ENCODE measurements at regions not wholly inside any gene's neighbourhood (a gene's known extent, or its start where the extent isn't known, plus 50 kb on each side); places are given as distances from the start of the nearest gene placed in this dataset.
"Not testable (repeated sequence)": the region's sequence is repeated elsewhere in the genome, so short reads cannot be mapped to it uniquely, and the experiment has no call there.

DNA sequence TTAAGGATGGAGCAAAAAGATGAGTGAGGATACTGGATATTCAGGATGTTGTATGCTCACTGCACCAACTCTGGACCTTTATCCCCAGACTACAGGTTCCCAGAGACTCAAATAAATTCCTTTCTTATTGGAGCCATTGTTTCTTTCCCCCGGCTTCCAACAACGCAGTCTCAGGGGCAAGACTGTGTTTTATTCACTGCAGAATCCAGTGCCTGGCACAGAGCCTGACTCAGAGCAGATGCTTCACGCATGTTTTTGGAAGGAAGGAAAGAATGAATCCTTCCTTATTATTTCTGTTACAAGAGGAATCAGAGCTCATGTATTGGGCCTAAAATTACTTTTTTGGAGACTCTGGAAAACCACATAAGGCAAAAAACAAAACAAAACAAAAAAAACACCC, 96.0 kb upstream of the VGLL4 start:
- no peaks in the 10 kb centered on the region for H3K4me1 ChIP-seq (ENCODE audit: control insufficient read depth, insufficient read depth, low read length)
- no peak overlapping the region for H3K9ac ChIP-seq (ENCODE audit: low read length in 2 of 2)
- H3K9me3 ChIP-seq (ENCODE audit: control insufficient read depth in 2 of 2, low read length in 2 of 2) = no peaks in the 10 kb centered on the region
- no peak overlapping the region for H3K27ac ChIP-seq (ENCODE audit: low read length)
- H3K27me3 ChIP-seq (ENCODE audit: control insufficient read depth in 1 of 2, insufficient read depth in 2 of 2, low read length in 2 of 2) = no peaks in the 10 kb centered on the region
- no peaks in the 10 kb centered on the region for H3K36me3 ChIP-seq (ENCODE audit: control insufficient read depth in 2 of 2, insufficient read depth in 2 of 2, low read length in 2 of 2)
- no peak overlapping the region for H3K4me3 ChIP-seq (ENCODE audit: low read length in 2 of 2)

DNA sequence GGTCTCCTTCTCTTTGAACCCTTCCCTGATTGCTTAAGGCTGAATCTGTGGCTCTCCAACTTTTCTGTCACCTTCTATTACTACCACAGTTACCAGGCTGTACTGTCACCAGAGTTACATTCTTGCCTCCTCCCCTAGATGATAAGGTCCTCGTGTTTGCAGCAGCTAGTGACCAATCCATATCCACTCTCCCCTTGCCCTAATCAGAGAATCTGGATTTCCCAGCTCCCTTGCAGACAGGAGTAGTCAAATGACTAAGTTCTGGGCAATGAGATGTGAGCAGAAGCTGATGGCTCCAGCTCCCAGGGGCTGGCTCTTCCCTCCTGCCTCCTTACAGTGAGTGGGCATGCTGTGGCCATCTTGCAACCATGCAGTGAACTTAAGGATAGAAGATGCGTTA, 95.4 kb upstream of the VGLL4 start:
- no peak overlapping the region for H3K4me3 ChIP-seq (ENCODE audit: low read length in 2 of 2)
- H3K27me3 ChIP-seq (ENCODE audit: control insufficient read depth in 1 of 2, insufficient read depth in 2 of 2, low read length in 2 of 2) = no peaks in the 10 kb centered on the region
- no peak overlapping the region for H3K9ac ChIP-seq (ENCODE audit: low read length in 2 of 2)

DNA sequence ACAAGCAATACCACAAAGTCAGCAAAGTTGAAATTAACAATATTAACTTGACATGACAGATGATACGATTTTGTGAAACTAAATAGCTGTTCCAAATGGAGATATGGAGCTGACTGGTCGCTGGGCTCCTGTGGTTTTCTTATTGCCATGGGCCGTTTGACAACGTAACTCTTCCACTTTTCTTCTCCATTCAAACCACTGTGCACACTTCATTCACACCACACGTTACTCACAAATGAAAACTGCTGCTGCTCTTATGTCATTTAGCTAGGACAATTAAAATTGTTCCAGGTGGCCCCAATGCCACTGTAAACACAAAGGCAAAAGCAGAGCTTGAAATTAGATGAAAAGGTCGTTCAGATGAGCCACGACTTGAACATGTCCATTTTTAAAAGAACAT, 94.0 kb upstream of the VGLL4 start:
- no peak overlapping the region for H3K27ac ChIP-seq (ENCODE audit: low read length)
- no peak overlapping the region for H3K9ac ChIP-seq (ENCODE audit: low read length in 2 of 2)
- no peak overlapping the region for H3K4me3 ChIP-seq (ENCODE audit: low read length in 2 of 2)
- H3K4me1 ChIP-seq (ENCODE audit: control insufficient read depth, insufficient read depth, low read length) = no peaks in the 10 kb centered on the region
- H3K9me3 ChIP-seq (ENCODE audit: control insufficient read depth in 2 of 2, low read length in 2 of 2) = no peaks in the 10 kb centered on the region
- H3K27me3 ChIP-seq (ENCODE audit: control insufficient read depth in 1 of 2, insufficient read depth in 2 of 2, low read length in 2 of 2) = no peaks in the 10 kb centered on the region
- H3K36me3 ChIP-seq (ENCODE audit: control insufficient read depth in 2 of 2, insufficient read depth in 2 of 2, low read length in 2 of 2) = no peaks in the 10 kb centered on the region

More for the DNA sequence above, 95.4 kb upstream of the VGLL4 start:
- Histone ChIP-seq H3K9me3 (ENCODE audit: control insufficient read depth in 2 of 2, low read length in 2 of 2) (no peaks in the 10 kb centered on the region), H3K36me3 (ENCODE audit: control insufficient read depth in 2 of 2, insufficient read depth in 2 of 2, low read length in 2 of 2) (no peaks in the 10 kb centered on the region), H3K4me1 (ENCODE audit: control insufficient read depth, insufficient read depth, low read length) (no peaks in the 10 kb centered on the region), H3K27ac (ENCODE audit: low read length) (no peak overlapping the region)

DNA sequence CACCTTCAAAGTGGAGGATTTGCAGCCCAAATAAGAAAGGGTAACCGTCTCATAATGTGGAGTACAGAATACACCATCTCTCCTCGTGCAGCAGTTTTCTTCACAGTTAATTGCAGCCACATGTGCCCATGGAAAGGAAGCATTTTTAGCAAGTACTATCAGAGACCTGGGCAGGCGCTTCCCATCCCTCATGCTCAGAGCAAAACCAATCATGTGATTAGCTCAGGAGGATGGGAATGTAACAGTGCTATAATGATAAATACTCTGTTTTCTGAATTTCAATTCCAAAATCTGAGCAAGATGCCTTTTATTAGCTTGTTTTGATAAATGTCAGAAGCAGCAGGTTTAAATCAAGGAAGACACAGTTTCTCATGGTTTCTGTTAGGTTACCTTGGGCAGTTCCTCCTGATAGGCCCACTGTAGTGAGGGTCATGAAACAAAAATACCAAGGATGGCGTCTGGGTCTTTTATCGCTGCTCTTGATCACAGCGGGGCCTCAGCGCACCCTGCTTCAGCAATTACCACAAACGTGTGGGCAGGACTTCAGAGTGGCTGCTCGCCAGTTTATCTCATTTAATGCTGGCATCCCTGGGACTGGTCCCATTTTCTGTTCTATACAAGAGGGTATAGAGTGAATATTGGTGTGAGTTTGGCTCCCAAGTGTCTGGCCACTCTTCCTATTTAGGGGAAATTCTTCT, 92.6 kb upstream of the VGLL4 start:
- Histone ChIP-seq H3K27me3 (ENCODE audit: control insufficient read depth in 1 of 2, insufficient read depth in 2 of 2, low read length in 2 of 2) (no peaks in the 10 kb centered on the region), H3K4me3 (ENCODE audit: low read length in 2 of 2) (no peak overlapping the region), H3K4me1 (ENCODE audit: control insufficient read depth, insufficient read depth, low read length) (no peaks in the 10 kb centered on the region), H3K9ac (ENCODE audit: low read length in 2 of 2) (no peak overlapping the region), H3K27ac (ENCODE audit: low read length) (no peak overlapping the region), H3K9me3 (ENCODE audit: control insufficient read depth in 2 of 2, low read length in 2 of 2) (no peaks in the 10 kb centered on the region), H3K36me3 (ENCODE audit: control insufficient read depth in 2 of 2, insufficient read depth in 2 of 2, low read length in 2 of 2) (no peaks in the 10 kb centered on the region)

DNA sequence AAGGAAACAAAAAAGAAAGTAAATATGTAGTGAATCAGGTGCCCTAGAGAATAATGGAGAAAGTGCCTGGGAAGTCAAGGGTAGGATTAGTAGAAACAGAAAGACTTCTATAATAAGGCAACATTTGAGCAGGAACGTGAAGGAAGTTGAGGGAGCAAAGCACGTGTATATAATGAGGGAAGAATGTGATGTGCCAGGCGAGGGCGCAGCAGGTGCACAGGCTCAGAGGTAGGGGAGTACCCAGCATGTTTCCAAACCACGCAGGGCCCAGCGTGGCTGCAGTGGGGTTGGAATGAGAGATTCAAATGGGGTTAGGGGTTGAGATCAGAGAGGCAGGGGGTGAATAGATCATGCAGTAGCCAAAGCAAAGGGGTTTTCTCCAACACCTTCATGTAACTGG, 91.9 kb upstream of the VGLL4 start:
- Histone ChIP-seq H3K27me3 (ENCODE audit: control insufficient read depth in 1 of 2, insufficient read depth in 2 of 2, low read length in 2 of 2) (no peaks in the 10 kb centered on the region), H3K9ac (ENCODE audit: low read length in 2 of 2) (no peak overlapping the region), H3K36me3 (ENCODE audit: control insufficient read depth in 2 of 2, insufficient read depth in 2 of 2, low read length in 2 of 2) (no peaks in the 10 kb centered on the region), H3K9me3 (ENCODE audit: control insufficient read depth in 2 of 2, low read length in 2 of 2) (no peaks in the 10 kb centered on the region), H3K27ac (ENCODE audit: low read length) (no peak overlapping the region), H3K4me1 (ENCODE audit: control insufficient read depth, insufficient read depth, low read length) (no peaks in the 10 kb centered on the region), H3K4me3 (ENCODE audit: low read length in 2 of 2) (no peak overlapping the region)

DNA sequence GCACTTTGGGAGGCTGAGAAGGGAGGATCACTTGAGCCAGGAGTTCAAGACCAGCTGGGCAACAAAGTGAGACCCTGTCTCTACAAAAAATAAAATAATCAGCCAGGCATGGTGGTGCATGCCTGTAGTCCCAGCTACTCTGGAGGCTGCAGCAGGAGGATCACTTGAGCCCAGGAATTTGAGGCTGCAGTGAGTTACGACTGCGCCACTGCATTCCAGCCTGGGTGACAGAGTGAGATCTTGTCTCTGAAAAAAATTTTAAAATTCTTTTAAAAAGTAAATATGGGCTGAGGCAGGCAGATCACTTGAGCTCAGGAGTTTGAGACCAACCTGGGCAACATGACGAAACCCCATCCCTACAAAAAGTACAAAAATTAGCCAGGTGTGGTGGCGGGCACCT, 91.4 kb upstream of the VGLL4 start:
- not testable (repeated sequence) for H3K9ac ChIP-seq (ENCODE audit: low read length in 2 of 2); H3K4me3 ChIP-seq (ENCODE audit: low read length in 2 of 2); H3K4me1 ChIP-seq (ENCODE audit: control insufficient read depth, insufficient read depth, low read length); H3K27ac ChIP-seq (ENCODE audit: low read length); H3K9me3 ChIP-seq (ENCODE audit: control insufficient read depth in 2 of 2, low read length in 2 of 2); H3K27me3 ChIP-seq (ENCODE audit: control insufficient read depth in 1 of 2, insufficient read depth in 2 of 2, low read length in 2 of 2); H3K36me3 ChIP-seq (ENCODE audit: control insufficient read depth in 2 of 2, insufficient read depth in 2 of 2, low read length in 2 of 2)

DNA sequence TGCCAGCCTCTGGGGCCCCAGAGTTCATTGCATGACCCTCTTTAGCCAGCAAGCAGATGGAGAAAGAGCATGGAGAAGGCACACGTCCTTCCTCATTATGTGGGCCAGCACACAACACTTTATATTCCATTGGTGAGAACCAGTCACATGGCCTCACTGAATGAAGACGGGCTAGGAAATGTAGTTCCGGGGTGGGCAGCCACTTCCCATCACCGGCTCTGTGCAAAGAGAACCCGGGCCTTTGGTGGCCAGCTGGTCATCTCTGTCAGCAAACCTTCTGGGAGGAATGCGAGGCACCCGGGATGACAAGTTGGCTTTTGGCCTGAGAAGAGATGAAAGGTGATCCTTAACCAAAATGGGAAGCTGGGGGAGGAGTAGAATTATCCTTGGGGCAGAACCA, 90.2 kb upstream of the VGLL4 start:
- H3K36me3 ChIP-seq (ENCODE audit: control insufficient read depth in 2 of 2, insufficient read depth in 2 of 2, low read length in 2 of 2) = no peaks in the 10 kb centered on the region

DNA sequence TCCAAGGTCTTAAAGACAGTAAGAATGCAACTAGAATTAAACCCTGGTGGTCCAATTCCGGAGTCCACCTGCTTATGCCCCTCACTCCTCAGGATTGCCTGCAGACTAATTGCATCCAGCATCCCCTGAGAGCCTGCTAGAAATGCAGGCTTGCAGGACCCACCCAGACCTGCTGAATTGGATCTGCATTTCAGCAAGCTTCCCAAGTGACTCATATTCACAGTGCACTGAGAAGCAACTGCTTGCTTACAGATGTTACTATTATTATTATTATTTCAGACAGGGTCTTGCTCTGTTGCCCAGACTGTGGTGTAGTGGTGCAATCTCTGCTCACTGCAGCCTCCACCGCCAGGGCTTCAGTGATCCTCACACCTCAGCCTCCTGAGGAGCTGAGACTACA, 83.5 kb upstream of the VGLL4 start:
- H3K27me3 ChIP-seq (ENCODE audit: control insufficient read depth in 1 of 2, insufficient read depth in 2 of 2, low read length in 2 of 2) = no peaks in the 10 kb centered on the region
- no peaks in the 10 kb centered on the region for H3K36me3 ChIP-seq (ENCODE audit: control insufficient read depth in 2 of 2, insufficient read depth in 2 of 2, low read length in 2 of 2)
- no peaks in the 10 kb centered on the region for H3K4me1 ChIP-seq (ENCODE audit: control insufficient read depth, insufficient read depth, low read length)
- no peak overlapping the region for H3K4me3 ChIP-seq (ENCODE audit: low read length in 2 of 2)
- H3K9ac ChIP-seq (ENCODE audit: low read length in 2 of 2) = no peak overlapping the region
- no peak overlapping the region for H3K27ac ChIP-seq (ENCODE audit: low read length)
- H3K9me3 ChIP-seq (ENCODE audit: control insufficient read depth in 2 of 2, low read length in 2 of 2) = no peaks in the 10 kb centered on the region

More for the DNA sequence above, 90.2 kb upstream of the VGLL4 start:
- H3K27me3 ChIP-seq (ENCODE audit: control insufficient read depth in 1 of 2, insufficient read depth in 2 of 2, low read length in 2 of 2) = no peaks in the 10 kb centered on the region
- no peak overlapping the region for H3K27ac ChIP-seq (ENCODE audit: low read length)
- H3K9ac ChIP-seq (ENCODE audit: low read length in 2 of 2) = no peak overlapping the region
- no peaks in the 10 kb centered on the region for H3K9me3 ChIP-seq (ENCODE audit: control insufficient read depth in 2 of 2, low read length in 2 of 2)
- no peaks in the 10 kb centered on the region for H3K4me1 ChIP-seq (ENCODE audit: control insufficient read depth, insufficient read depth, low read length)
- no peak overlapping the region for H3K4me3 ChIP-seq (ENCODE audit: low read length in 2 of 2)

DNA sequence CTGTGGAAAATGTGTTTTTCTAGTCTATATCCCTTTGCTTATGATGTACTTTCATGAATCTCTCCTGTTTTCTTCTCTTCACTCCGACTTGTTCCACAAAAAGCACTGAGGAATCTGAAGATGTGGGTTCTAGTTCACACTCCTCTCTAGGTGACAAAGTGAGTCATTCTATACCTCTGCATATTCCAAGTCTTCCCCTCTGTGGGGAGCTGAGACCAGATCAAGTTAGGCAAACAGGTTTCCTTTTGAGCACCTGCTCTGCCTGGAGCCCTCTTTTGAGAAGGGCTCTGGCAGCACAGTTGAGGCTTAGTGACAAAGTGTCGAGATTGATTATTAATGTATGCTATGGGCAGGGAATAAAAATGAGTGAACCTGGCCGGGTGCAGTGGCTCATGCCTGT, 82.4 kb upstream of the VGLL4 start:
- Histone ChIP-seq H3K27me3 (ENCODE audit: control insufficient read depth in 1 of 2, insufficient read depth in 2 of 2, low read length in 2 of 2) (no peaks in the 10 kb centered on the region), H3K36me3 (ENCODE audit: control insufficient read depth in 2 of 2, insufficient read depth in 2 of 2, low read length in 2 of 2) (no peaks in the 10 kb centered on the region)

DNA sequence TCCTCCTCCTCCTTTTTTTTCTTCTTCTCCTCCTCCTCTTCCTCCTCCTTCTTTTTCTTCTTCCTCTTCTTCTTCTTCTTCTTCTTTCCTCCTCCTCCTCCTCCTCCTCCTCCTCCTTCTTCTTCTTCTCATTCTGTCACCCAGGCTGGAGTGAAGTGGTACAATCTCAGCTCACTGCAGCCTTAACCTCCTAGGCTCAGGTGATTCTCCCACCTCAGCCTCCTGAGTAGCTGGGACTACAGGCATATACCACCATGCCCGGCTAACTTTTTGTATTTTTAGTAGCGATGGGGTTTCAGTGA, 81.6 kb upstream of the VGLL4 start:
- H3K9me3 ChIP-seq (ENCODE audit: control insufficient read depth in 2 of 2, low read length in 2 of 2); H3K27me3 ChIP-seq (ENCODE audit: control insufficient read depth in 1 of 2, insufficient read depth in 2 of 2, low read length in 2 of 2); H3K36me3 ChIP-seq (ENCODE audit: control insufficient read depth in 2 of 2, insufficient read depth in 2 of 2, low read length in 2 of 2); H3K27ac ChIP-seq (ENCODE audit: low read length); H3K4me3 ChIP-seq (ENCODE audit: low read length in 2 of 2); H3K9ac ChIP-seq (ENCODE audit: low read length in 2 of 2): not testable (repeated sequence)
- H3K4me1 ChIP-seq (ENCODE audit: control insufficient read depth, insufficient read depth, low read length) = peaks cover 12% of the 10 kb centered on the region

More for the DNA sequence above, 82.4 kb upstream of the VGLL4 start:
- Histone ChIP-seq H3K27ac (ENCODE audit: low read length) (no peak overlapping the region), H3K4me1 (ENCODE audit: control insufficient read depth, insufficient read depth, low read length) (peaks cover 3% of the 10 kb centered on the region), H3K4me3 (ENCODE audit: low read length in 2 of 2) (no peak overlapping the region), H3K9me3 (ENCODE audit: control insufficient read depth in 2 of 2, low read length in 2 of 2) (no peaks in the 10 kb centered on the region), H3K9ac (ENCODE audit: low read length in 2 of 2) (no peak overlapping the region)

DNA sequence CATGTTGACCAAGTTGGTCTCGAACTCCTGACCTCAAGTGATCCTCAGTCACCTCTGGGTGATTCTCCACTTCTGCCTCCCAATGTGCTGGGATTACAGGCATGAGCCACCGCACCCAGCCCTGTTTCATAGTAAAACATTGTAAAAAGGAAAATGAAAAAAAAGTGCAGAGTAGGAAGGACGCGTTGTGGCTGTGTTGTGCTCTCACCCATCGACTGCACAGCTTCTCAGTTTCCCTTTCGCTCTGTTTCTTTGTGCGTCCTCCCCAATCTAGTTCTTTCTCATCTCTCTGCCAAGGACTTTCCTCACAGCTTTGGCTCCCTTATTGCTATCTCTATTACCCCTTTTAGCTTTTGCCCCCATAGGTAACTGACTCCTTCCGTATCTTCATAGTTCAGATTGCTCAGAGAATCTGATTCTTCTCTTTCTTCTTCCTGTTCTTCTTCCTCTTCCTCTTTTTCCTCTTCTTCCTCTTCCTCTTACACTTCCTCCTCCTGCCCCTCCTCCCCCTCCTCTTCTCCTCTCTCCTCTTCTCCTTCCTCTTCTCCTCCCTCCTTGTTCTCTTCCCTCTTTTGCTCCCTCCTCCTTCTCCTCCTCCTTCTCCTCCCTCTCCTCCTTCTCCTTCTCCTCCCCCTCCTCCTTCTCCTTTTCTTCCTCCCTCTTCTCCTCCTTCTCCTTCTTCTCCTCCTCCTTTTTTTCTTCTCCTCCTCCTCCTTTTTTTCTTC, 81.1 kb upstream of the VGLL4 start:
- H3K9ac ChIP-seq (ENCODE audit: low read length in 2 of 2) = no peak overlapping the region
- no peaks in the 10 kb centered on the region for H3K27me3 ChIP-seq (ENCODE audit: control insufficient read depth in 1 of 2, insufficient read depth in 2 of 2, low read length in 2 of 2)
- no peak overlapping the region for H3K27ac ChIP-seq (ENCODE audit: low read length)
- peaks cover 15% of the 10 kb centered on the region for H3K4me1 ChIP-seq (ENCODE audit: control insufficient read depth, insufficient read depth, low read length)
- no peaks in the 10 kb centered on the region for H3K9me3 ChIP-seq (ENCODE audit: control insufficient read depth in 2 of 2, low read length in 2 of 2)
- H3K36me3 ChIP-seq (ENCODE audit: control insufficient read depth in 2 of 2, insufficient read depth in 2 of 2, low read length in 2 of 2) = no peaks in the 10 kb centered on the region
- no peak overlapping the region for H3K4me3 ChIP-seq (ENCODE audit: low read length in 2 of 2)
